Psoas muscle (tissue), 7 donors: ENCODE measurements at regions not wholly inside any gene's neighbourhood (a gene's known extent, or its start where the extent isn't known, plus 50 kb on each side); places are given as distances from the start of the nearest gene placed in this dataset.

ENCODE experiments used
- ATAC-seq, 4 donors: fragments of 200-7000 bp; cut with Tn5 transposase; one replicate each; pipeline ENCODE4 v1.9.1; 2020; ENCODE audit warnings: moderate library complexity in 3 of 4, mild to moderate bottlenecking in 2 of 4
- DNase-seq, 2 donors: peaks; one replicate each; pipeline ENCODE4 v3.0.0-alpha.2; 2020
- H3K27ac ChIP-seq: fragments of 200-600 bp; one replicate; pipeline ENCODE4 v1.8.0; 2022
- H3K27me3 ChIP-seq, 3 donors: fragments of 200-600 bp in 1 of 3; one replicate each; pipeline versions ENCODE4 v1.6.1 to v1.8.0; 2013 to 2022; ENCODE audit warnings: low read length in 2 of 3, mild to moderate bottlenecking in 2 of 3, moderate library complexity in 1 of 3; ENCODE audit not compliant: insufficient read depth in 3 of 3
- H3K36me3 ChIP-seq, 2 donors: fragments of 200-600 bp in 1 of 2; one replicate each; pipeline versions ENCODE4 v1.6.1 to v1.8.0; 2013 to 2022; ENCODE audit warnings: low read depth in 1 of 2, mild to moderate bottlenecking in 1 of 2, moderate library complexity in 1 of 2; ENCODE audit not compliant: insufficient read depth in 1 of 2
- H3K4me1 ChIP-seq: fragments of 200-600 bp; one replicate; pipeline ENCODE4 v1.8.0; 2022
- H3K4me3 ChIP-seq: fragments of 200-600 bp; one replicate; pipeline ENCODE4 v1.8.0; 2022; ENCODE audit warnings: mild to moderate bottlenecking
- H3K9me3 ChIP-seq: fragments of 200-600 bp; one replicate; pipeline ENCODE4 v1.8.0; 2022
- WGBS, 3 donors: extraction: QIAGEN DNeasy Blood & Tissue Kit; methylation state at CpG; one replicate each; pipeline versions ENCODE4 v1.1.6 to v1.1.7; 2013; 5-methylcytosine and 5-hydroxymethylcytosine counted together
- intact Hi-C, 2 donors: fragments of 100-400 bp; cut with DNase I; formaldehyde crosslinking; loops; one replicate each; pipeline versions ENCODE4 v1.11.0 to v1.14.2; 2022
- TF ChIP-seq, protein P1 (sequence below): fragments of 200-600 bp; IDR thresholded peaks from one replicate; pipeline ENCODE4 v1.8.0; 2022; ENCODE audit warnings: antibody characterized with exemption
- donor health status: healthy with polysubstance abuse.
- donor health status: DM: no; HTN: no; CAD: no; lungs with moderate emphysema.
- donor health status: Bipolar disorder and iron deficiency.
- donor health status: healthy.
- donor health status: DM: yes; HTN: yes; CAD: no.
- donor health status: DM: no; HTN: no; CAD: no.
- donor health status: DM: yes; HTN: yes; CAD: no.

DNA sequence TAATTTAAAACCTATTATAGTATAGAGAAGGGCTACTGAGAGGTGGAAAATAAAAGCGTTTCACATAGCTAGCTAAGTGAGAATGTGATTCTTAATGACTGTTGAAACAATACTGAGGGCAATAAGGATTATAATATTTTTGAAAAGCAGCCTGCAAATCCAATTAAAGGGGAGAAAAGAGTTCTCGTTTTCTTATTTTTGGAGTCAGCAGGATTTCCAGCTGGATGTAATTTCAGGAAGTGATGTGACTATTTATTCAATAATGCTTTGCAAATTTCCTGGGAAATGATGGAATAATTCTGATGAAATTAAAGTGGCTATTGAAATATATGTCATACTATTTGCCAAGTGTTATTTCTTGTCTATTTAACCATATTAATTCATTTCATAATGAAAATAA is 279.1 kb downstream of the AEBP2 start:
- intact Hi-C loops, result no loop called here
- H3K4me1 ChIP-seq, result no peaks in the 10 kb centered on the region
- ATAC-seq (no peak), DNase-seq (no peak)
- no peaks in the 10 kb centered on the region for H3K36me3 ChIP-seq
- H3K4me3 ChIP-seq, result no peak overlapping the region
- H3K27ac ChIP-seq, result no peak overlapping the region
- no peaks in the 10 kb centered on the region for H3K9me3 ChIP-seq
- H3K27me3 ChIP-seq, result peaks cover 0 to 3% (median 0%) of the 10 kb centered on the region in 3 donors
- 45 to 51% (median 49%) methylated on average over 2 of the region's 2 CpGs for WGBS, 3 donors
- TF ChIP-seq, protein P1, sequence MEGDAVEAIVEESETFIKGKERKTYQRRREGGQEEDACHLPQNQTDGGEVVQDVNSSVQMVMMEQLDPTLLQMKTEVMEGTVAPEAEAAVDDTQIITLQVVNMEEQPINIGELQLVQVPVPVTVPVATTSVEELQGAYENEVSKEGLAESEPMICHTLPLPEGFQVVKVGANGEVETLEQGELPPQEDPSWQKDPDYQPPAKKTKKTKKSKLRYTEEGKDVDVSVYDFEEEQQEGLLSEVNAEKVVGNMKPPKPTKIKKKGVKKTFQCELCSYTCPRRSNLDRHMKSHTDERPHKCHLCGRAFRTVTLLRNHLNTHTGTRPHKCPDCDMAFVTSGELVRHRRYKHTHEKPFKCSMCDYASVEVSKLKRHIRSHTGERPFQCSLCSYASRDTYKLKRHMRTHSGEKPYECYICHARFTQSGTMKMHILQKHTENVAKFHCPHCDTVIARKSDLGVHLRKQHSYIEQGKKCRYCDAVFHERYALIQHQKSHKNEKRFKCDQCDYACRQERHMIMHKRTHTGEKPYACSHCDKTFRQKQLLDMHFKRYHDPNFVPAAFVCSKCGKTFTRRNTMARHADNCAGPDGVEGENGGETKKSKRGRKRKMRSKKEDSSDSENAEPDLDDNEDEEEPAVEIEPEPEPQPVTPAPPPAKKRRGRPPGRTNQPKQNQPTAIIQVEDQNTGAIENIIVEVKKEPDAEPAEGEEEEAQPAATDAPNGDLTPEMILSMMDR, result no peak

DNA sequence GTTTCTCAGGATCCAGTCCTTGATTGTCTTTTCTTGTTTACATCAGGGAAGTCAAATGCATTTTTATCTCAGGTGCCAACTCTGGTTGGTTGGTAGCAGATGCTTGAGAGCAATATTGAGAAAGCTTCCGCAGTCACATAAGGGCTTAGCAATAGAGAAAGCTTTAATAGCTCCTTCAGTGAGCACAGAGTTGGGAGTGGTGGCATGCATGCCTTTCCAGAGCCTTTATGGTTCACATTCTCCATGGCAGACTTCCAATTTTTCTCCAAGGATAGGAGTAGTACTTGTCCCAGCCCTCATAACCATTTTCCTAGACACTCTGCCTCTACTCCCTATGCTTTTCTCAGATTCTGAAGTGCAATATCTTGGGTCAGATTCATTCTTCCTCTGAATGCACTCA is 280.4 kb downstream of the AEBP2 start:
- WGBS, 3 donors, result 96 to 100% (median 98%) methylated on average over 1 of the region's 1 CpG
- no peak overlapping the region for H3K4me3 ChIP-seq
- TF ChIP-seq, protein P1, result no peak
- DNase-seq, result no peak
- H3K27ac ChIP-seq, result no peak overlapping the region
- H3K27me3 ChIP-seq, result peaks cover 0 to 3% (median 0%) of the 10 kb centered on the region in 3 donors
- H3K36me3 ChIP-seq, result no peaks in the 10 kb centered on the region
- no peaks in the 10 kb centered on the region for H3K9me3 ChIP-seq
- ATAC-seq, result no peak
- intact Hi-C loops, result no loop called here
- no peaks in the 10 kb centered on the region for H3K4me1 ChIP-seq

DNA sequence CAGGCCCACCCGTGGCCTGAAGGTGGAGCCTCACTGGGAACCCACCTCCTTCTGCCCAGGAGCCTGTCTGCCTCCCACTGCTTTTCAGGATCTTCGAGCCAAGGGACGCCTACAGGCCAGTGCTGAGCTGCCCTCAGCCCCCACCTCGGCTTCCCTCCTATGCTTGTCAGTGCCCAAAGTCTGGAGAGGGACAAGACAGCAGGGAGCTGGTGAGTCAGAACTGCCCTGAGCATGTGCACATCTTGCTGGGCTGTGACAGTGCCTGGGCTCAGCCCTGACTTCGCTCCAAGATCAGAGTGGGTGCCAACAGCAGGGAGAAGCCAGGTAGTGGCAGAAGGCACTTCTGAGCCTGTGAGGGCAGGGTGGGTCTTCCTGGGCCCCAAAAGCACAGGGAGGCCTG is 286.8 kb downstream of the AEBP2 start:
- Histone ChIP-seq H3K27ac (no peak overlapping the region), H3K4me1 (no peaks in the 10 kb centered on the region), H3K27me3 (no peaks in the 10 kb centered on the region), H3K36me3 (no peaks in the 10 kb centered on the region), H3K9me3 (no peaks in the 10 kb centered on the region), H3K4me3 (no peak overlapping the region)
- intact Hi-C loops, result no loop called here
- DNase-seq, result no peak
- WGBS, 3 donors, result 93 to 94% (median 94%) methylated on average over 5 of the region's 5 CpGs
- TF ChIP-seq, protein P1, result no peak
- no peak for ATAC-seq

DNA sequence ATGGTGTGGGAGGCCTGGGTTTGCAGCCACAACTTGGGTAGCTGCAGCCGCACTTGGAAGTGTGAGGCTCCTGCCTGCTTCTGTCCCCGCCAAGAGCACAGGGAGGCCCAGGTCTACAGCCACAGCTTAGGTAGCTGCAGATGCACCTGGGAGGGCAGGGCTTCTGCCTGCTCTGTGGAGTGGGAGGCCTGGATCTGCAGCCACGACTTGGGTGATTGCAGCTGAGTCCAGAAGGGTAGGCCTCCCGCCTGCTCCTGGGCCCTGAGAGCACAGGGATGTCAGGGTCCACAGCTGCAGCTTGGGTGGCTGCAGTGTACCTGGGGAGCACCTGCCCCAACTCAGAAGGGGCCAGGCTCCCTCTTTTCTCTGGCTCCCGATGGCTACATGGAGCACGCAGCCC is 287.3 kb downstream of the AEBP2 start:
- Histone ChIP-seq H3K9me3 (no peaks in the 10 kb centered on the region), H3K27ac (no peak overlapping the region), H3K36me3 (no peaks in the 10 kb centered on the region), H3K27me3 (no peaks in the 10 kb centered on the region), H3K4me1 (no peaks in the 10 kb centered on the region), H3K4me3 (no peak overlapping the region)
- no peak for DNase-seq
- intact Hi-C loops, result no loop called here
- TF ChIP-seq, protein P1, result no peak
- ATAC-seq, result no peak
- WGBS, 3 donors, result 93 to 100% (median 95%) methylated on average over 6 of the region's 6 CpGs

DNA sequence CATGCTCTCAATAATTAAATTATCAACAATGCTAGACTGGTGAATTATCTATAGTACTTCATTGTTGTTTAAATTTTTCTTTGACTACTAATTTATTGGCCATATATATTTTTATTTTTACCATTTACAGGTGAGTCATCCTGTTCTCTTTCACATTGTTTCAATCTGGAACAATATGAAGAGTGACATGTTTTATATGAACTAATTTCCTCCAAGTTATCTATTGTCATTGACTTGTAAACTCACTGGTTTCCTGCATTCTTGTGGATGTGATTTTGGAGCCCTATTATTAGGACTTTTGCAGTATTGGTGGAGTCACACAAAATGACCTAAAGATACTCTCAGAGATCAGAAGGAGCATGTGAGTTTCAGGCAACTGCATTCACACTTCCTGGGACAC is 297.7 kb downstream of the AEBP2 start:
- ATAC-seq (no peak), DNase-seq (no peak)
- no peaks in the 10 kb centered on the region for H3K9me3 ChIP-seq
- no peaks in the 10 kb centered on the region for H3K36me3 ChIP-seq
- H3K27me3 ChIP-seq, result no peaks in the 10 kb centered on the region
- H3K4me3 ChIP-seq, result no peak overlapping the region
- intact Hi-C loops, result no loop called here
- H3K4me1 ChIP-seq, result no peaks in the 10 kb centered on the region
- TF ChIP-seq, protein P1, result no peak
- no peak overlapping the region for H3K27ac ChIP-seq
